ENCODE measurements at regions not wholly inside any gene's neighbourhood (a gene's known extent, or its start where the extent isn't known, plus 50 kb on each side); places are given as distances from the start of the nearest gene placed in this dataset.

GRCh38 chr1:213786683-213787082 is 201.1 kb upstream of the PROX1 start:
- TF ChIP-seq POLR2A (IDR thresholded peaks at IDR 0.05; ENCODE audit: low read depth, low read length), result no peak
- TF ChIP-seq TAF1 (IDR thresholded peaks at IDR 0.05; ENCODE audit: borderline replicate concordance, low read depth, low read length), result no peak
- no peak for TF ChIP-seq POLR2AphosphoS5 (IDR thresholded peaks at IDR 0.05; ENCODE audit: low read depth, low read length)

All from GM12892 (cell line).